LNCaP clone FGC (cell line): ENCODE measurements at regions not wholly inside any gene's neighbourhood (a gene's known extent, or its start where the extent isn't known, plus 50 kb on each side); places are given as distances from the start of the nearest gene placed in this dataset.

Experiments
- DNase-seq: peaks from one replicate; pipeline ENCODE4 v3.0.0-alpha.2; 2011; ENCODE audit warnings: low read depth
- H3K4me3 ChIP-seq: 2 replicates; pipeline ENCODE4 v1.5.1; 2011; ENCODE audit warnings: mild to moderate bottlenecking, low read depth, low read length, control low read depth
- TF ChIP-seq, protein P1 (sequence below): IDR thresholded peaks from 2 replicates; pipeline ENCODE4 v1.5.1; 2012; ENCODE audit warnings: mild to moderate bottlenecking; ENCODE audit not compliant: control insufficient read depth, insufficient read depth; ENCODE audit errors: extremely low read depth

DNA sequence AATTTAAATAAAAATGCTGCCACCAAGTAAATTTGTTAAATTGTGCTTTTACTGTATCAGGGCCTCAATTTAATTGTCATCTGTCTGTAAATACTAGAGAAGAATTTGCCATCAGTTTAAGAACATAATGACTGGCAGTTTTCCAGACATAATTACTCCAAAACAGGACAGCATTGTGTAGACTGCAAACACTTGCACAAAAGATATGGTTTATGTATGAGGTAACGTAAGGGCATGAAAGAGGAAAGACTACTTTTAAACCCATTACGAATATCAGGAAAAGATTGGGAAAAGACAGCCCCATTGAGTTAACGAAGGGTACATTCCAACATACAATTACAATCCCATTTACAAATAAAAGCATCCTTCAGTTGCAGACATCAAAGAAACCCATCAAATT lies 59.8 kb upstream of the KRR1 start:
- DNase-seq: no peak
- TF ChIP-seq, protein P1, sequence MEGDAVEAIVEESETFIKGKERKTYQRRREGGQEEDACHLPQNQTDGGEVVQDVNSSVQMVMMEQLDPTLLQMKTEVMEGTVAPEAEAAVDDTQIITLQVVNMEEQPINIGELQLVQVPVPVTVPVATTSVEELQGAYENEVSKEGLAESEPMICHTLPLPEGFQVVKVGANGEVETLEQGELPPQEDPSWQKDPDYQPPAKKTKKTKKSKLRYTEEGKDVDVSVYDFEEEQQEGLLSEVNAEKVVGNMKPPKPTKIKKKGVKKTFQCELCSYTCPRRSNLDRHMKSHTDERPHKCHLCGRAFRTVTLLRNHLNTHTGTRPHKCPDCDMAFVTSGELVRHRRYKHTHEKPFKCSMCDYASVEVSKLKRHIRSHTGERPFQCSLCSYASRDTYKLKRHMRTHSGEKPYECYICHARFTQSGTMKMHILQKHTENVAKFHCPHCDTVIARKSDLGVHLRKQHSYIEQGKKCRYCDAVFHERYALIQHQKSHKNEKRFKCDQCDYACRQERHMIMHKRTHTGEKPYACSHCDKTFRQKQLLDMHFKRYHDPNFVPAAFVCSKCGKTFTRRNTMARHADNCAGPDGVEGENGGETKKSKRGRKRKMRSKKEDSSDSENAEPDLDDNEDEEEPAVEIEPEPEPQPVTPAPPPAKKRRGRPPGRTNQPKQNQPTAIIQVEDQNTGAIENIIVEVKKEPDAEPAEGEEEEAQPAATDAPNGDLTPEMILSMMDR: no peak
- no peak overlapping the region for H3K4me3 ChIP-seq

GRCh38 chr12:75568801-75569200 lies 57.4 kb upstream of the KRR1 start:
- no peak overlapping the region for H3K4me3 ChIP-seq
- no peak for DNase-seq
- TF ChIP-seq, protein P1: no peak

- H3K4me3 ChIP-seq: no peak overlapping the region
- DNase-seq: no peak
- TF ChIP-seq, protein P1: no peak
These were observed 57.0 kb upstream of the KRR1 start for GRCh38 chr12:75568393-75568792.

DNA sequence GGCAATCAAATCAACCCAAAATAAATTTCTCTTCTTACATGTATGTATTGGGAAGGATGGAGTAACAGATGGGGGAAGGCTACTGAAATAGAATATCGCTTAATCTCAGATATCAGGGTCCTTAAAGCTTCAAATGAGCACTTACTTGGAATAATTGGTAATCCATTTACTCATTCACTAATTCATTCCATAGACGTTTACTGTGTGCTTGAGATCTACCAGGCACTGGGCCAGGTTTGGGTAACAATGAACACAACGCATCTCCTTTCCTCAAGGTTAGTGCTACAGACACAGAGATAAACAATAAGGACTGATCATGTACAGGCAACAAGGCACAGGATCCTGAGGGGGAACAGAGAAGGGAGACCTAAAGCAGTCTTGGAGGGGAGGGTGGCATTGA lies 54.4 kb upstream of the KRR1 start:
- no peak overlapping the region for H3K4me3 ChIP-seq
- TF ChIP-seq, protein P1: no peak
- DNase-seq: no peak

DNA sequence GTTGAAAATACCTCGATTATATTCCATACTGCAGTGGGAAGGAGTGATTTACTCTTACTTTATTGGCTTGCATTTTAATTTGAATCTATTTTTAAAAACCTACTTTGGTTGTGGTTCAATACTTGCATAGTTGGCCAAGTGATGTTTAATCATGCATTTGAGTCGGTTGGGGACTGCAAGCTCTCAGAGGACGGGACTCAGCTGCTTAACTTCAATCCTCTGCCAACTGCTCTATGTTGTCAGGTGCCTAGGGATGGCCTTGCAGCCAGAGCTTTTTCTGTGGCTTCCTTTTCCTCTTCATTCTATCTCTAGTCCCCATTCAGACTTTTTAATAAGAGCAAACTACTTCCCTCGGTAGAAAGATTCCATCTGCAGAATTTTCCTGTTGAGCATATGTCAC lies 53.4 kb upstream of the KRR1 start:
- TF ChIP-seq, protein P1: no peak
- no peak for DNase-seq
- H3K4me3 ChIP-seq: no peak overlapping the region

DNA sequence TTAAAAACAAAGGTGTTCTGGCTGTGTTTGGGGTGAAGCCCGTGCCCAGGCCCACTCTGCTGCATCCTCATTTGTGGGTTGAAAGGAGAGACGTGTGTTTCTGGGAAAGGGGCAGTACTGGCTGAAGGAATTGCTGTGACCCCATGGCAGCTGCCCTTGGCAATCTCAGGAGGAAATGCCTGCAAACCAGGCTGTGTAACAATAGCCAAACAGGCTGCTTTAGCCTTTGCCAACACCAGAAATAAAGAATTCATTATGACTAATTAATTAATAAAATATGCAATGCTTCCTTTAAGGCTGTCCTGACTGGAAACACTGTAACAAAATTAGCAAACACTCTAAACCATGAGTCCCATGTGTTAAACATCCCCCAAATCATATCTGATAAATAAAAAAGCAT lies 53.0 kb upstream of the KRR1 start:
- no peak for DNase-seq
- H3K4me3 ChIP-seq: no peak overlapping the region
- TF ChIP-seq, protein P1: no peak

DNA sequence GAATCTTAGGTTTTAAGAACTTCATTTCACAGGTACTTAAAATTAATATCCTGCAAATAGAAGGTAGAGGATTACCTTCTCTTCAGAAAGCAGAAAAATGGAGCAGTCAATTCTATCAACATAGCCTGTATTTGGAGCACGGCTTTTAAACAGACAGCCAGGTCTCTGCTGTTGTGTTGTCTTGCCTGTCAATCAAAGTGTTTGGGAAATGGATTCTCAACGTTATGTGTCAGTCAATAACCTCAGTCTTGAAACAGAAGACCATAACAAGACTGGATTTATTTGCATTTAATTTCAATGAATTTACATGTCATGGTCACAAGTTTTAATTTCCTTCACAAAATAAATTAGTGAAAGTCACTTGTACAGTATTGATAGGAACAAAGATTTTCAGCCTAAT lies 51.9 kb upstream of the KRR1 start:
- no peak overlapping the region for H3K4me3 ChIP-seq
- TF ChIP-seq, protein P1: no peak
- DNase-seq: no peak
